GM19438 (cell line): ENCODE measurements at regions not wholly inside any gene's neighbourhood (a gene's known extent, or its start where the extent isn't known, plus 50 kb on each side); places are given as distances from the start of the nearest gene placed in this dataset.
"Not testable (repeated sequence)": the region's sequence is repeated elsewhere in the genome, so short reads cannot be mapped to it uniquely, and the experiment has no call there.

Experiments used
- ATAC-seq: cut with Tn5 transposase; IDR thresholded peaks from one replicate; pipeline ENCODE4 v1.9.1; 2021; ENCODE audit warnings: low read depth; ENCODE audit not compliant: unreplicated experiment

DNA sequence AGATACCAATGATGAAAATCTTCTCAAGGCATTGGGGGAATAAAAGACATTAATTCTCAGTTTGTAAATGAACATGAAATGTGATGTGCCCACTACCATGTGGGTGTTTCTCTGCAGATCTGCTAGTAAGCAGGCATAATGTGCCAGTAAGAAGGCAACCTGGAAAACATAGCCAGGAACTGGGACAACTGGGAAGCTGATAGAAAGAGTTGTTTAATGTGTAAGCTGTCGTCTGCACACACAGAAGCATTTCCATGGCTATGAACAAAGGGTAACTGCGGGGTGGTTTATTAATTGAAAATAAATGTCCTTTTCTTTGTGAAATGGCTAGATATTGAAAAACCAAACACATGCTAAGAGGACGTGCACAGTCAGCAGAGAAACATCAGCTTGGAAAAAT, 52.0 kb downstream of the ZC3H11B start:
- no peak for ATAC-seq

GRCh38 chr1:219559899-219560298, 53.0 kb downstream of the ZC3H11B start:
- ATAC-seq = no peak

DNA sequence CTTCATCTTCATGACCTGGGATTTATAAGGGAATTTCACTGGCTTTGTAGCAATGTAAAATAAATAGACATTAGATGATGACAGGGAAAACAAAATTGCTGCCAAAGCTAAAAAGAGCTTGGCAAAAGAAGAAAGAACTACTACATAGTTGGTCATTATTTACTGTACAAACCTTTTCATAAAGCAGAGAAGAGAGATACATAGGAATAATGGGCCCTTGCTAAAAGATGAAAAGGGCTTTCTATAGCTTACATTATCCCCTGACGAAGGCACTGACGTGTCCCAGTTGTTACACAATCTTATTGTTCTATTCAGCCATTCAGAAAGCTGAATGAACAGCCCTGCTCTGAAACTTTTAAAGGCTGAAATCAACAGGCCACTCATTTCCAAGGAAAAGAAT, 57.1 kb downstream of the ZC3H11B start:
- ATAC-seq = no peak

- no peak for ATAC-seq
These were observed 57.7 kb downstream of the ZC3H11B start for GRCh38 chr1:219555031-219555692.

- ATAC-seq = no peak
These were observed 58.9 kb downstream of the ZC3H11B start for GRCh38 chr1:219553934-219554502.

GRCh38 chr1:219550201-219550600, 62.7 kb downstream of the ZC3H11B start:
- no peak for ATAC-seq

GRCh38 chr1:219549215-219549614, 63.7 kb downstream of the ZC3H11B start:
- no peak for ATAC-seq

- no peak for ATAC-seq
These were observed 64.5 kb downstream of the ZC3H11B start for GRCh38 chr1:219548386-219548785.

DNA sequence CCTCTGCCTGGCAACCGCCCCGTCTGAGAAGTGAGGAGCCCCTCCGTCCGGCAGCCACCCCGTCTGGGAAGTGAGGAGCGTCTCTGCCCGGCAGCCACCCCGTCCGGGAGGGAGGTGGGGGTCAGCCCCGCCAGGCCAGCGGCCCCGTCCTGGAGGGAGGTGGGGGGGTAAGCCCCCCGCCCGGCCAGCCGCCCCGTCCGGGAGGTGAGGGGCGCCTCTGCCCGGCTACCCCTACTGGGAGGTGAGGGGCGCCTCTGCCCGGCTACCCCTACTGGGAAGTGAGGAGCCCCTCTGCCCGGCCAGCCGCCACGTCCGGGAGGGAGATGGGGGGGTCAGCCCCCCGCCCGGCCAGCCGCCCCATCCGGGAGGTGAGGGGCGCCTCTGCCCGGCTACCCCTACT, 67.1 kb downstream of the ZC3H11B start:
- not testable (repeated sequence) for ATAC-seq

DNA sequence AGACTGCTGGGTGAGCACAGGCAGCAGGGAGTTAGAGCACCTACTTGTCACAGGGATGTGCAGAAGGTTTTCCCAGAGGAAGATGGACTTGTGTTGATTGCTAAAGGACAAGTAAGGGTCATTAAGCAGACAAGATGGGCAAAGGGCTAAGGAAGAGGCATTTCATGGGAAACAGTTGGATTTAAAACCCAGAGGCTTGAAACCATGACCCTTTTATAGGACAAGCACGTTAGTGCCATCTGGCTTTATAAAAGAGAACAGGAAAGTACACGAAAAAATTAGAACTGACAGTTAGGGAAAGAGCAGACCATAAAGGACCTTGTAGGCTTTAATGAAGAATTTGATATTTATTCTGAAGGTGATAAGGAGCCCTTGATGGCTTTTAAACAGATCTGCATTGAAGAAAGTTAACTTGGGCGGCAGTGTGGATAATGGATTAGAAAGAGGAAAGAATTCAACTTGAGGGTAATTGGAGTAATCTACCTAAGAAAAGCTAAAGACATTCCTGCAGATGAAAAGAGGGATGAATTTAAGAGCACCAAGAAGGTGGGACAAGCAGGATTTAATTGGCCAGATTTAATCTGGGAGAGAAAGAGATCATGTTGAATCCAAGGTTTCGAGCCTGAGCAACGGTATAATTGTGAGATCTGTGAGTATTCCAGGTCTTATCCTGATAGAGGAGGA, 68.6 kb downstream of the ZC3H11B start:
- ATAC-seq = no peak

- ATAC-seq = no peak
These were observed 69.9 kb downstream of the ZC3H11B start for GRCh38 chr1:219542828-219543518.

- ATAC-seq = no peak
These were observed 71.0 kb downstream of the ZC3H11B start for GRCh38 chr1:219541946-219542345.

- ATAC-seq = no peak
These were observed 73.2 kb downstream of the ZC3H11B start for GRCh38 chr1:219539645-219540254.

DNA sequence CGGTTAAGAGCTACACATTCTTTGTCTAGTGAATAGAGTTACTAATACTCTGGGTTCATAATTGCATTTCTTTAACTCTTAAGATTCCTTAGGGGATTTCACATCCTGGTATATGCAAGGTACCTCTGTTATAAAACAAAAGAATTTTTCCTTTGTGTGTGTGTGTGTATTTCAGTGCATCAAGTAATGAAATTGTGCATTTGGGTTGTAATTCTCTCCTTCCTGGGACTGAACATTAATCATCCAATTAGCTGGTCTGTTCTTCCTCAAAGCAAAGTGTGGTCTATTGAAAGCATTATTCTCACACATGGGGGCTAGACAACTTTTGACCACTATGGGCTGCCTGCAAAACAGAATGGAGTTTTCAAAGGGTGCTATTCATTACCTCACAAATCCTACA, 74.0 kb downstream of the ZC3H11B start:
- ATAC-seq = no peak

DNA sequence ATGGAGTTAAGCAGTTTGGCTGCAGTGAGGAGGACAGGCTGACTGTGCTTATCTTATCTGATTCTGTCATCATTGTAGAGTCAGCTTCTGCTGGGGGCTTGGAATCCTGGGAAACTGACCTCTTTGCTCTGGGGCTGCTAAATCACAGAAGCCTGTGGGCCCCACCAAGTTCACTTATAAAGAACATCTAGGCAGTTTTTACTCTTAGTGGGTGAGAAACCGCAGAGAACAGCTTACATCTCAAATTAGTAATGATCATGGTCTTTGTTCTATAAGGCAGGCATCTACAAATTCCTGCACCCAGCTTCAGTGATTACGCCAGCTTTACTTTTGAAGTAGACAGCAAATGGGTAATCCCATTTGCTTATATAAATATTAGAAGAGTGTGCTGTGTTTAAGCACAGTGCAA, 75.7 kb downstream of the ZC3H11B start:
- ATAC-seq = no peak

GRCh38 chr1:219536038-219536437, 76.9 kb downstream of the ZC3H11B start:
- ATAC-seq = no peak

GRCh38 chr1:219534991-219535390, 77.9 kb downstream of the ZC3H11B start:
- no peak for ATAC-seq

DNA sequence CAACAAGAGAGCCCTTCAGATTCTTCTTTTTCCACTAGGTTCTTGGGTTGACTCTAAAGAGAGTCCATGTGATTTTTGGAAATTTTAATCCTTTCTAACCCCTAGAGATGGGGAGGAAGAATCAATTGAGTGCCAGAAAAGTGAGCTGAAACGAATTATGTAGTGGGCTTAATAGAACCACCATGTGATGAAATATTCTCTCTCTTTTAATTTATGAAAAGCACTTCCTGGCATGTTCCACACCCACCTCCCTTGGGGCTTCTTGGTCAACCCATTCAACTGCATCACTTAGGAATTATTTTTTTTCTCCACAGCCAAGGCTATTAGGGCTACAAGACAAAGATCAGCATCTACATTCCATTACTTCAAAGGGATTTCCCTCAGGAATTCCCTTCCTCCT, 79.6 kb downstream of the ZC3H11B start:
- no peak for ATAC-seq

- no peak for ATAC-seq
These were observed 83.8 kb downstream of the ZC3H11B start for GRCh38 chr1:219529116-219529515.

GRCh38 chr1:219528633-219529032, 84.3 kb downstream of the ZC3H11B start:
- ATAC-seq = no peak

DNA sequence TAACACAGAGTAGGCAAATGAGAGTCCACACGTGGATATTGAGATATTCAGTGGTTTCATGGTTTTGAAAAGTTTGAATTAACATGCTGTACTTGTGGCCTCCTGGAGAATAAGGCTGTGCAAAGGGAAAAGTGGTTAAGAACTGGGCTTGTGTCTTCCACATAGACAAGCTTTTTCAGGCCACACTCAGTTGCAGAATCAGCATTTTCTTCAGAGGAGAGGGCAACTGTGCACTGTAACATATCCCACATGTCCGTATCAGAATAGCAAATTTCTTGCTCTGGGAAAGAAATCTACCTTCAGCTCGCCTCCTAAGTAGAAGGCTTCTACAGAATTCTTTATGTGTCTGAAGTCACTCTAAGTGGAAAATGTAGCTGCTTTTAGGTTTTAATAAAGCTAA, 84.9 kb downstream of the ZC3H11B start:
- no peak for ATAC-seq
